SU-DHL-6 (cell line): ENCODE measurements at regions not wholly inside any gene's neighbourhood (a gene's known extent, or its start where the extent isn't known, plus 50 kb on each side); places are given as distances from the start of the nearest gene placed in this dataset.

ENCODE experiments used
- H2AFZ ChIP-seq: fragments of 200-600 bp; sonication (generic); 2 replicates; pipeline ENCODE4 v1.6.1; 2014; ENCODE audit warnings: low read depth, mild to moderate bottlenecking, moderate library complexity, mixed read lengths, antibody characterized with exemption, low read length; ENCODE audit not compliant: severe bottlenecking
- H3F3A ChIP-seq: fragments of 200-600 bp; shearing (Covaris generic); 2 replicates; pipeline ENCODE4 v1.6.0; 2016; ENCODE audit warnings: antibody characterized with exemption, mild to moderate bottlenecking; ENCODE audit not compliant: insufficient read depth
- H3K27ac ChIP-seq: fragments of 200-600 bp; sonication (generic); 2 replicates; pipeline ENCODE4 v1.5.1; 2016; ENCODE audit warnings: low read depth, mild to moderate bottlenecking, low read length, moderate library complexity, mixed read lengths
- H3K27me3 ChIP-seq: fragments of 200-600 bp; sonication (generic), shearing (Covaris generic); 2 replicates; pipeline ENCODE4 v1.6.0; 2014; ENCODE audit warnings: mild to moderate bottlenecking, low read length
- H3K36me3 ChIP-seq: fragments of 200-600 bp; sonication (generic); 2 replicates; pipeline ENCODE4 v1.6.1; 2014; ENCODE audit warnings: mild to moderate bottlenecking, low read length, mixed read lengths
- H3K4me2 ChIP-seq: fragments of 300-600, 200-600 bp; shearing (Covaris generic), sonication (generic); 2 replicates; pipeline ENCODE4 v1.6.0; 2014; ENCODE audit warnings: low read length, low read depth, mild to moderate bottlenecking; ENCODE audit not compliant: poor library complexity, severe bottlenecking
- H3K4me3 ChIP-seq: fragments of 200-600 bp; sonication (generic); 2 replicates; pipeline ENCODE4 v1.5.1; 2014; ENCODE audit warnings: antibody characterized with exemption, low read length, mild to moderate bottlenecking, mixed read lengths; ENCODE audit not compliant: insufficient read depth, poor library complexity, severe bottlenecking
- H3K79me2 ChIP-seq: fragments of 200-600 bp; sonication (generic); 2 replicates; pipeline ENCODE4 v1.6.1; 2014; ENCODE audit warnings: mild to moderate bottlenecking, low read length, moderate library complexity; ENCODE audit not compliant: insufficient read depth
- H3K9ac ChIP-seq: fragments of 200-600 bp; sonication (generic); 2 replicates; pipeline ENCODE4 v1.7.0; 2014; ENCODE audit warnings: mild to moderate bottlenecking, low read length
- H3K9me2 ChIP-seq: fragments of 200-600 bp; sonication (generic); replicated peaks from 2 replicates; pipeline ENCODE4 v1.6.1; 2014; ENCODE audit warnings: low read length; ENCODE audit not compliant: insufficient read depth
- H3K9me3 ChIP-seq: fragments of 200-600 bp; sonication (generic); 2 replicates; pipeline ENCODE4 v1.6.1; 2014; ENCODE audit warnings: low read length, mixed read lengths; ENCODE audit not compliant: insufficient read depth
- H4K20me1 ChIP-seq: fragments of 200-600 bp; sonication (generic); 2 replicates; pipeline ENCODE4 v1.6.1; 2014; ENCODE audit warnings: low read depth, mild to moderate bottlenecking, antibody characterized with exemption, low read length, moderate library complexity, mixed read lengths
- EZH2phosphoT487 ChIP-seq: fragments of 200-600 bp; sonication (generic), shearing (Covaris generic); conservative IDR thresholded peaks from 2 replicates; pipeline ENCODE4 v1.6.1; 2018; ENCODE audit warnings: mild to moderate bottlenecking, antibody characterized with exemption, low read length, moderate library complexity, mixed read lengths
- TF ChIP-seq, protein P1 (sequence below): fragments of 200-600 bp; sonication (generic); IDR thresholded peaks from one replicate; pipeline ENCODE4 v1.5.1; 2017; ENCODE audit warnings: antibody characterized with exemption, mild to moderate bottlenecking, low read length, moderate library complexity; ENCODE audit not compliant: insufficient read depth, poor library complexity, severe bottlenecking

- Histone ChIP-seq H3K27ac (no peak overlapping the region), H3K9me3 (no peaks in the 10 kb centered on the region)
These were observed 124.4 kb upstream of the RAG2 start for GRCh38 chr11:36722421-36722820.

DNA sequence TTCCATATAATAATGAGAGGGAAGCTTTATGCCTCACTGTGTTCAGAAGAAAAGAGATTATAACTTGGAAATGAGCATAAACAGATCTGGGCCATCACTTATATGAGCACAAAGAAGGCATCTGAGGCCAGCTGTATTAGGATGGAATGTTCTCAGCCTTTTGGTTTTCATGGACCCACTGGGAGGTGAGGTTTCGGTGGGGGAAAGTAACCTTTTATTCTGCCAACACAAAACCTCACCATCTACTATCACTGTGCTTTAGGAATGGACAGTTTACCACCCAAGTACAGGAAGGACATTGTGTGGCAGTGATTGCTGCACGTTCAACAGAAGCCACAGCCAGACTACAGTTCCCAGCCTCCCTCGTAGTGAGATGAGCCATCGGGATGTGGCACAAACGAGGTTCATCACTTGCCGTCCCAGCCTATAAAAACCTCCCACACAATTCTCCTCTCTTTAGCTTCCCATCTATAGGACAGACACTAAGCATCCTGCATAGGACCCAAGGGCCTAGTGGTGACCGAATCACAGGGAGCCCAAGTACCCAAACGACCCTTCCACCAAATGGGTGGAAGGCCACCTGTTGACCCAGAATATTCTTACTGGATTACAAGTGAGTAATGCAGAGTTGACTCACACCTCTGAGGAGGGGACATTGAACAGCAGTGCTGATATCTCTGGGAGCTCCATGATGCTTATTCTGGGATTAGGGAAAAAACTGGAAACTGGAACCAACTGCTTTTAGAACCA is 121.5 kb upstream of the RAG2 start:
- Histone ChIP-seq H3F3A (no peaks in the 10 kb centered on the region), H2AFZ (no peak overlapping the region), H3K9ac (no peak overlapping the region), H3K4me3 (no peak overlapping the region), H3K9me3 (no peaks in the 10 kb centered on the region), H3K36me3 (no peaks in the 10 kb centered on the region), H3K4me2 (no peak overlapping the region), H4K20me1 (no peaks in the 10 kb centered on the region), H3K79me2 (no peaks in the 10 kb centered on the region), H3K27me3 (no peaks in the 10 kb centered on the region), H3K27ac (no peak overlapping the region), H3K9me2 (no peaks in the 10 kb centered on the region)
- TF ChIP-seq, protein P1, sequence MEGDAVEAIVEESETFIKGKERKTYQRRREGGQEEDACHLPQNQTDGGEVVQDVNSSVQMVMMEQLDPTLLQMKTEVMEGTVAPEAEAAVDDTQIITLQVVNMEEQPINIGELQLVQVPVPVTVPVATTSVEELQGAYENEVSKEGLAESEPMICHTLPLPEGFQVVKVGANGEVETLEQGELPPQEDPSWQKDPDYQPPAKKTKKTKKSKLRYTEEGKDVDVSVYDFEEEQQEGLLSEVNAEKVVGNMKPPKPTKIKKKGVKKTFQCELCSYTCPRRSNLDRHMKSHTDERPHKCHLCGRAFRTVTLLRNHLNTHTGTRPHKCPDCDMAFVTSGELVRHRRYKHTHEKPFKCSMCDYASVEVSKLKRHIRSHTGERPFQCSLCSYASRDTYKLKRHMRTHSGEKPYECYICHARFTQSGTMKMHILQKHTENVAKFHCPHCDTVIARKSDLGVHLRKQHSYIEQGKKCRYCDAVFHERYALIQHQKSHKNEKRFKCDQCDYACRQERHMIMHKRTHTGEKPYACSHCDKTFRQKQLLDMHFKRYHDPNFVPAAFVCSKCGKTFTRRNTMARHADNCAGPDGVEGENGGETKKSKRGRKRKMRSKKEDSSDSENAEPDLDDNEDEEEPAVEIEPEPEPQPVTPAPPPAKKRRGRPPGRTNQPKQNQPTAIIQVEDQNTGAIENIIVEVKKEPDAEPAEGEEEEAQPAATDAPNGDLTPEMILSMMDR = no peak
- no peak for TF ChIP-seq EZH2phosphoT487

More at GRCh38 chr11:36722421-36722820, 124.4 kb upstream of the RAG2 start:
- no peak overlapping the region for H3K9ac ChIP-seq
- no peak overlapping the region for H3K4me2 ChIP-seq
- no peaks in the 10 kb centered on the region for H3K79me2 ChIP-seq
- no peaks in the 10 kb centered on the region for H3K9me2 ChIP-seq
- no peak overlapping the region for H2AFZ ChIP-seq
- H3K4me3 ChIP-seq = no peak overlapping the region
- H3F3A ChIP-seq = no peaks in the 10 kb centered on the region
- H4K20me1 ChIP-seq = no peaks in the 10 kb centered on the region
- H3K27me3 ChIP-seq = no peaks in the 10 kb centered on the region
- TF ChIP-seq EZH2phosphoT487 = no peak
- TF ChIP-seq, protein P1 = no peak
- H3K36me3 ChIP-seq = no peaks in the 10 kb centered on the region

DNA sequence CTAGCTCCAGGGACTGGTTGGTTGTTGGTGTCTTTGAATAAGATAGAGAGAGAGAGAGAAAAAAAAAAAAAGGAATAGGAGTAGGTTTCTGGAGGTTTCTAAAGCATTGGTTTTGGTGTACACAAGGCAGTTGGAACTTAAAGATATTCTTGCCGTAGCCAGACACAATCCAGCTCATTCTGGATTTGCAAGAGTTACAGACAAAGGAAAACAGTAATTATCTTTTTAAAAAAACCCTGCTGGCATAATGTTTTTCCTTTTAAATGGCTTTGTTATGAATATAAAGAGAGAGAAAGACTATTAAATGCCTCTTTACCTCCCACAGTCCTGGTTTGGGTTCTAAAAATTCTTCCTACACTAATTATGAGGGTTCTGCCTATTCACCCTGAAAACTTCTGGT is 120.4 kb upstream of the RAG2 start:
- Histone ChIP-seq H3K27ac (no peak overlapping the region), H3K79me2 (no peaks in the 10 kb centered on the region), H2AFZ (no peak overlapping the region), H3K4me3 (no peak overlapping the region), H3K9ac (no peak overlapping the region), H3K27me3 (no peaks in the 10 kb centered on the region), H3F3A (no peaks in the 10 kb centered on the region), H4K20me1 (no peaks in the 10 kb centered on the region), H3K9me2 (no peaks in the 10 kb centered on the region), H3K9me3 (no peaks in the 10 kb centered on the region), H3K4me2 (no peak overlapping the region), H3K36me3 (no peaks in the 10 kb centered on the region)
- no peak for TF ChIP-seq EZH2phosphoT487
- TF ChIP-seq, protein P1 = no peak
